KMS-11 (cell line): ENCODE measurements at regions not wholly inside any gene's neighbourhood (a gene's known extent, or its start where the extent isn't known, plus 50 kb on each side); places are given as distances from the start of the nearest gene placed in this dataset.

ENCODE experiments used
- H2AFZ ChIP-seq: fragments of 200-600 bp; sonication (generic); 2 replicates; pipeline ENCODE4 v1.6.1; 2016; ENCODE audit warnings: antibody characterized with exemption, mixed run types, low read depth
- H3K27ac ChIP-seq: fragments of 200-600 bp; sonication (generic); 2 replicates; pipeline ENCODE4 v1.6.1; 2016; ENCODE audit warnings: mild to moderate bottlenecking, mixed run types
- H3K27me3 ChIP-seq: fragments of 200-600 bp; sonication (generic); 2 replicates; pipeline ENCODE4 v1.6.1; 2017; ENCODE audit warnings: mild to moderate bottlenecking, low read depth, mixed run types, moderate library complexity; ENCODE audit not compliant: insufficient read depth
- H3K36me3 ChIP-seq: fragments of 200-600 bp; sonication (generic); 2 replicates; pipeline ENCODE4 v1.6.1; 2017; ENCODE audit warnings: mild to moderate bottlenecking, mixed run types; ENCODE audit not compliant: insufficient read depth
- H3K4me1 ChIP-seq: fragments of 200-600 bp; sonication (generic); 2 replicates; pipeline ENCODE4 v1.6.1; 2016; ENCODE audit warnings: mild to moderate bottlenecking, low read depth, mixed run types; ENCODE audit not compliant: poor library complexity, severe bottlenecking
- H3K4me2 ChIP-seq: fragments of 200-600 bp; sonication (generic); 2 replicates; pipeline ENCODE4 v1.7.0; 2016; ENCODE audit warnings: mild to moderate bottlenecking, mixed run types
- H3K4me3 ChIP-seq: fragments of 200-600 bp; sonication (generic); IDR thresholded peaks from 2 replicates; pipeline ENCODE4 v1.6.1; 2017; ENCODE audit warnings: low read depth, low read length, mixed read lengths; ENCODE audit not compliant: insufficient read depth
- H3K79me2 ChIP-seq: fragments of 200-600 bp; sonication (generic); 2 replicates; pipeline ENCODE4 v1.6.1; 2016; ENCODE audit warnings: low read depth, mixed run types; ENCODE audit not compliant: insufficient read depth
- H3K9ac ChIP-seq: fragments of 200-600 bp; sonication (generic); 2 replicates; pipeline ENCODE4 v1.6.1; 2016; ENCODE audit warnings: mild to moderate bottlenecking, mixed run types
- H4K20me1 ChIP-seq: fragments of 200-600 bp; sonication (generic); 2 replicates; pipeline ENCODE4 v1.6.1; 2016; ENCODE audit warnings: mild to moderate bottlenecking, mixed run types; ENCODE audit not compliant: insufficient read depth
- CTCF ChIP-seq: fragments of 200-600 bp; sonication (generic); conservative IDR thresholded peaks from 2 replicates; pipeline ENCODE4 v1.6.1; 2017; ENCODE audit warnings: low read depth, mild to moderate bottlenecking, antibody characterized with exemption, low read length, moderate library complexity, mixed read lengths

- H3K27ac ChIP-seq = no peak overlapping the region
- H3K4me2 ChIP-seq = no peak overlapping the region
- no peak overlapping the region for H3K9ac ChIP-seq
- TF ChIP-seq CTCF = no peak
- H3K36me3 ChIP-seq = no peaks in the 10 kb centered on the region
- no peak overlapping the region for H2AFZ ChIP-seq
- no peaks in the 10 kb centered on the region for H4K20me1 ChIP-seq
- no peak overlapping the region for H3K4me3 ChIP-seq
- no peaks in the 10 kb centered on the region for H3K79me2 ChIP-seq
- H3K4me1 ChIP-seq = peaks cover 42% of the 10 kb centered on the region
- no peaks in the 10 kb centered on the region for H3K27me3 ChIP-seq
These were observed 341.9 kb downstream of the KCNRG start for GRCh38 chr13:50357136-50357535.

GRCh38 chr13:50357586-50358118, 342.4 kb downstream of the KCNRG start:
- Histone ChIP-seq H3K27me3 (no peaks in the 10 kb centered on the region), H3K27ac (no peak overlapping the region), H3K79me2 (no peaks in the 10 kb centered on the region), H3K9ac (no peak overlapping the region), H3K4me2 (peak overlapping the region; percentile 6; the same call in 1 of the 2 replicates), H3K4me3 (no peak overlapping the region), H3K4me1 (peaks cover 42% of the 10 kb centered on the region), H3K36me3 (no peaks in the 10 kb centered on the region), H4K20me1 (no peaks in the 10 kb centered on the region), H2AFZ (no peak overlapping the region)
- no peak for TF ChIP-seq CTCF

GRCh38 chr13:50358231-50359040, 343.2 kb downstream of the KCNRG start:
- Histone ChIP-seq H3K4me3 (no peak overlapping the region), H3K27me3 (no peaks in the 10 kb centered on the region), H3K4me2 (peak overlapping the region; percentile 6; the same call in 1 of the 2 replicates), H3K27ac (no peak overlapping the region), H3K4me1 (peaks cover 42% of the 10 kb centered on the region), H2AFZ (no peak overlapping the region), H4K20me1 (no peaks in the 10 kb centered on the region), H3K9ac (no peak overlapping the region), H3K36me3 (no peaks in the 10 kb centered on the region), H3K79me2 (no peaks in the 10 kb centered on the region)
- no peak for TF ChIP-seq CTCF

- Histone ChIP-seq H3K4me3 (no peak overlapping the region), H3K27me3 (no peaks in the 10 kb centered on the region), H3K27ac (no peak overlapping the region), H3K36me3 (no peaks in the 10 kb centered on the region), H3K9ac (no peak overlapping the region), H3K4me2 (no peak overlapping the region), H4K20me1 (no peaks in the 10 kb centered on the region), H3K4me1 (peaks cover 42% of the 10 kb centered on the region), H2AFZ (no peak overlapping the region), H3K79me2 (no peaks in the 10 kb centered on the region)
- no peak for TF ChIP-seq CTCF
These were observed 343.8 kb downstream of the KCNRG start for GRCh38 chr13:50359041-50359367.
